GM23338 (cell line): ENCODE measurements at regions not wholly inside any gene's neighbourhood (a gene's known extent, or its start where the extent isn't known, plus 50 kb on each side); places are given as distances from the start of the nearest gene placed in this dataset.

Experiments
- ATAC-seq: fragments of 200-7000 bp; cut with Tn5 transposase; 3 replicates; pipeline ENCODE4 v1.9.1; 2020
- DNase-seq: peaks from one replicate; pipeline ENCODE4 v3.0.0-alpha.2; 2015; ENCODE audit warnings: low spot score
- H2AFZ ChIP-seq: fragments of 200-600 bp; sonication (generic); 2 replicates; pipeline ENCODE4 v1.8.0; 2016; ENCODE audit warnings: antibody characterized with exemption, mild to moderate bottlenecking, moderate library complexity
- H3F3A ChIP-seq: fragments of 200-600 bp; sonication (generic); replicated peaks from 2 replicates; pipeline ENCODE4 v1.8.0; 2017; ENCODE audit warnings: antibody characterized with exemption, mixed run types, low read depth
- H3K27ac ChIP-seq: fragments of 200-600 bp; sonication (generic); 2 replicates; pipeline ENCODE4 v1.6.1; 2016; ENCODE audit warnings: low read depth
- H3K27me3 ChIP-seq: fragments of 200-600 bp; sonication (generic); 2 replicates; pipeline ENCODE4 v1.8.0; 2016; ENCODE audit warnings: mild to moderate bottlenecking, mixed run types, moderate library complexity; ENCODE audit not compliant: insufficient read depth
- H3K36me3 ChIP-seq: fragments of 200-600 bp; sonication (generic); 2 replicates; pipeline ENCODE4 v1.8.0; 2016; ENCODE audit warnings: mild to moderate bottlenecking; ENCODE audit not compliant: insufficient read depth
- H3K4me1 ChIP-seq: fragments of 200-600 bp; sonication (generic); 2 replicates; pipeline ENCODE4 v1.8.0; 2016; ENCODE audit warnings: mild to moderate bottlenecking, moderate library complexity; ENCODE audit not compliant: insufficient read depth
- H3K4me2 ChIP-seq: fragments of 200-600 bp; sonication (generic); 2 replicates; pipeline ENCODE4 v1.7.1; 2017; ENCODE audit warnings: mixed run types
- H3K4me3 ChIP-seq: fragments of 200-600 bp; sonication (generic); 2 replicates; pipeline ENCODE4 v1.6.1; 2016; ENCODE audit warnings: mixed run types
- H3K79me2 ChIP-seq: fragments of 200-600 bp; sonication (generic); replicated peaks from 2 replicates; pipeline ENCODE4 v1.8.0; 2017; ENCODE audit warnings: mild to moderate bottlenecking; ENCODE audit not compliant: insufficient read depth
- H3K9me2 ChIP-seq: fragments of 200-600 bp; sonication (generic); 2 replicates; pipeline ENCODE4 v1.8.0; 2017; ENCODE audit not compliant: insufficient read depth
- H4K20me1 ChIP-seq: fragments of 200-600 bp; sonication (generic); replicated peaks from 2 replicates; pipeline ENCODE4 v1.8.0; 2017; ENCODE audit warnings: mild to moderate bottlenecking; ENCODE audit not compliant: insufficient read depth
- H3K27ac Mint-ChIP-seq: 2 replicates; pipeline ENCODE4 v1.8.0; 2020; ENCODE audit warnings: inconsistent platforms, mild to moderate bottlenecking, moderate library complexity, mixed read lengths
- H3K27me3 Mint-ChIP-seq: 3 replicates; pipeline ENCODE4 v1.8.0; 2022; ENCODE audit warnings: low read depth, mild to moderate bottlenecking, moderate library complexity, mixed read lengths, inconsistent platforms; ENCODE audit not compliant: insufficient read depth, poor library complexity
- H3K36me3 Mint-ChIP-seq: 3 replicates; pipeline ENCODE4 v1.8.0; 2021; ENCODE audit warnings: low read depth, mild to moderate bottlenecking, inconsistent platforms, moderate library complexity, mixed read lengths
- H3K4me1 Mint-ChIP-seq: 3 replicates; pipeline ENCODE4 v1.8.0; 2020; ENCODE audit warnings: mild to moderate bottlenecking, inconsistent platforms, mixed read lengths
- H3K4me3 Mint-ChIP-seq: 3 replicates; pipeline ENCODE4 v1.8.0; 2021; ENCODE audit warnings: moderate library complexity, mild to moderate bottlenecking, inconsistent platforms, mixed read lengths
- H3K9me3 Mint-ChIP-seq: 3 replicates; pipeline ENCODE4 v1.8.0; 2020; ENCODE audit warnings: moderate library complexity, mild to moderate bottlenecking, inconsistent platforms, mixed read lengths
- CREB1 ChIP-seq: fragments of 250-450 bp; sonication (Bioruptor Pico); IDR thresholded peaks from 2 replicates; pipeline ENCODE4 v1.5.0; 2020; ENCODE audit warnings: low read depth, mild to moderate bottlenecking, moderate library complexity
- EZH2 ChIP-seq: fragments of 200-600 bp; sonication (generic); IDR thresholded peaks from one replicate; pipeline ENCODE4 v1.8.0; 2017; ENCODE audit warnings: antibody characterized with exemption, mild to moderate bottlenecking, low read depth; ENCODE audit not compliant: unreplicated experiment
- EZH2phosphoT487 ChIP-seq: fragments of 200-600 bp; sonication (generic); IDR thresholded peaks from one replicate; pipeline ENCODE4 v1.8.1; 2018; ENCODE audit warnings: antibody characterized with exemption; ENCODE audit not compliant: unreplicated experiment
- JUNB ChIP-seq: IDR thresholded peaks from one replicate; pipeline ENCODE4 v1.6.1; 2016; ENCODE audit warnings: antibody characterized with exemption; ENCODE audit not compliant: unreplicated experiment
- NANOG ChIP-seq: IDR thresholded peaks from 2 replicates; pipeline ENCODE4 v1.6.1; 2016; ENCODE audit warnings: antibody characterized with exemption, borderline replicate concordance
- POLR2AphosphoS5 ChIP-seq: IDR thresholded peaks from 2 replicates; pipeline ENCODE4 v1.6.1; 2016; ENCODE audit warnings: antibody characterized with exemption, low read depth
- STAT1 ChIP-seq: IDR thresholded peaks from one replicate; pipeline ENCODE4 v1.6.1; 2016; ENCODE audit warnings: antibody characterized with exemption; ENCODE audit not compliant: unreplicated experiment
- ZNF114 ChIP-seq: fragments of 250-450 bp; sonication (Bioruptor Pico); IDR thresholded peaks from 2 replicates; pipeline ENCODE4 v1.5.0; 2020; ENCODE audit warnings: mild to moderate bottlenecking, moderate library complexity
- ZNF331 ChIP-seq: fragments of 250-450 bp; sonication (Bioruptor Pico); IDR thresholded peaks from 2 replicates; pipeline ENCODE4 v1.5.0; 2020; ENCODE audit warnings: low read depth, mild to moderate bottlenecking, moderate library complexity
- TF ChIP-seq, protein P1 (sequence below): IDR thresholded peaks from one replicate; pipeline ENCODE4 v1.6.1; 2018; ENCODE audit warnings: antibody characterized with exemption; ENCODE audit not compliant: unreplicated experiment
- TF ChIP-seq, protein P2 (sequence below), 2 experiments: fragments of 200-600 bp in 1 of 2; sonication (generic) in 1 of 2; conservative IDR thresholded peaks; 2 replicates each; pipeline versions ENCODE4 v1.5.1 to v1.6.1; 2016 to 2017; ENCODE audit warnings: antibody characterized with exemption in 2 of 2, low read depth in 2 of 2, mild to moderate bottlenecking in 2 of 2, moderate library complexity in 1 of 2
- TF ChIP-seq, protein P3 (sequence below): fragments of 250-450 bp; sonication (Bioruptor Pico); IDR thresholded peaks from 2 replicates; pipeline ENCODE4 v1.5.0; 2020; ENCODE audit warnings: mild to moderate bottlenecking, moderate library complexity
- TF ChIP-seq, protein P4 (sequence below): IDR thresholded peaks from 2 replicates; pipeline ENCODE4 v1.6.1; 2016; ENCODE audit warnings: antibody characterized with exemption

DNA sequence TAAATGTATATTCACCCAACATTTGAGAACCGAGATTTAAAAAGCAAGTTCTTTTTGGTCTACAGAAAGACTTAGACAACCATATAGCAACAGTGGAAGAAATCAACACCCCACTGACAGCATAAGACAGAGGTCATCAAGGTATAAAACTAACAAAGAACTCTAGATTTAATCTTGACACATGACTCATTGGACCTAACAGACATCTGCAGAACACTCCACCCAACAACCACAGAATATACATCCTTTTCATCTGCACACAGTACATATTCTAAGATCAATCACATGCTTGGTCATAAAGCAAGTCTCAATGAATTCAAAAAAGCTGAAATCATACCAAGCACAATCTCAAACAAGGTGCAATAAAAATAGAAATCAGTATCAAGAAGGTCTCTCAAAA, 65.8 kb downstream of the SPIN4 start:
- Histone ChIP-seq H2AFZ (no peak overlapping the region), H3K36me3 (no peaks in the 10 kb centered on the region), H3K27ac (no peak overlapping the region), H3K9me2 (no peaks in the 10 kb centered on the region), H3K27me3 (no peaks in the 10 kb centered on the region), H3K4me1 (no peaks in the 10 kb centered on the region), H4K20me1 (no peaks in the 10 kb centered on the region), H3F3A (no peaks in the 10 kb centered on the region), H3K4me2 (no peak overlapping the region), H3K4me3 (no peak overlapping the region), H3K79me2 (no peaks in the 10 kb centered on the region)
- H3K36me3 Mint-ChIP-seq, result 0 out of 3 replicates have a peak, but pooled peaks cover under 1% of the 10 kb centered on the region
- H3K4me3 Mint-ChIP-seq, result no peak overlapping the region
- H3K27ac Mint-ChIP-seq, result no peak overlapping the region
- H3K27me3 Mint-ChIP-seq, result no peaks in the 10 kb centered on the region
- DNase-seq (no peak), ATAC-seq (no peak)
- TF ChIP-seq ZNF114 (CRISPR knock-in tag), result no peak
- TF ChIP-seq, protein P1, sequence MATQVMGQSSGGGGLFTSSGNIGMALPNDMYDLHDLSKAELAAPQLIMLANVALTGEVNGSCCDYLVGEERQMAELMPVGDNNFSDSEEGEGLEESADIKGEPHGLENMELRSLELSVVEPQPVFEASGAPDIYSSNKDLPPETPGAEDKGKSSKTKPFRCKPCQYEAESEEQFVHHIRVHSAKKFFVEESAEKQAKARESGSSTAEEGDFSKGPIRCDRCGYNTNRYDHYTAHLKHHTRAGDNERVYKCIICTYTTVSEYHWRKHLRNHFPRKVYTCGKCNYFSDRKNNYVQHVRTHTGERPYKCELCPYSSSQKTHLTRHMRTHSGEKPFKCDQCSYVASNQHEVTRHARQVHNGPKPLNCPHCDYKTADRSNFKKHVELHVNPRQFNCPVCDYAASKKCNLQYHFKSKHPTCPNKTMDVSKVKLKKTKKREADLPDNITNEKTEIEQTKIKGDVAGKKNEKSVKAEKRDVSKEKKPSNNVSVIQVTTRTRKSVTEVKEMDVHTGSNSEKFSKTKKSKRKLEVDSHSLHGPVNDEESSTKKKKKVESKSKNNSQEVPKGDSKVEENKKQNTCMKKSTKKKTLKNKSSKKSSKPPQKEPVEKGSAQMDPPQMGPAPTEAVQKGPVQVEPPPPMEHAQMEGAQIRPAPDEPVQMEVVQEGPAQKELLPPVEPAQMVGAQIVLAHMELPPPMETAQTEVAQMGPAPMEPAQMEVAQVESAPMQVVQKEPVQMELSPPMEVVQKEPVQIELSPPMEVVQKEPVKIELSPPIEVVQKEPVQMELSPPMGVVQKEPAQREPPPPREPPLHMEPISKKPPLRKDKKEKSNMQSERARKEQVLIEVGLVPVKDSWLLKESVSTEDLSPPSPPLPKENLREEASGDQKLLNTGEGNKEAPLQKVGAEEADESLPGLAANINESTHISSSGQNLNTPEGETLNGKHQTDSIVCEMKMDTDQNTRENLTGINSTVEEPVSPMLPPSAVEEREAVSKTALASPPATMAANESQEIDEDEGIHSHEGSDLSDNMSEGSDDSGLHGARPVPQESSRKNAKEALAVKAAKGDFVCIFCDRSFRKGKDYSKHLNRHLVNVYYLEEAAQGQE, result no peak
- no peak for TF ChIP-seq POLR2AphosphoS5
- TF ChIP-seq, protein P2, sequence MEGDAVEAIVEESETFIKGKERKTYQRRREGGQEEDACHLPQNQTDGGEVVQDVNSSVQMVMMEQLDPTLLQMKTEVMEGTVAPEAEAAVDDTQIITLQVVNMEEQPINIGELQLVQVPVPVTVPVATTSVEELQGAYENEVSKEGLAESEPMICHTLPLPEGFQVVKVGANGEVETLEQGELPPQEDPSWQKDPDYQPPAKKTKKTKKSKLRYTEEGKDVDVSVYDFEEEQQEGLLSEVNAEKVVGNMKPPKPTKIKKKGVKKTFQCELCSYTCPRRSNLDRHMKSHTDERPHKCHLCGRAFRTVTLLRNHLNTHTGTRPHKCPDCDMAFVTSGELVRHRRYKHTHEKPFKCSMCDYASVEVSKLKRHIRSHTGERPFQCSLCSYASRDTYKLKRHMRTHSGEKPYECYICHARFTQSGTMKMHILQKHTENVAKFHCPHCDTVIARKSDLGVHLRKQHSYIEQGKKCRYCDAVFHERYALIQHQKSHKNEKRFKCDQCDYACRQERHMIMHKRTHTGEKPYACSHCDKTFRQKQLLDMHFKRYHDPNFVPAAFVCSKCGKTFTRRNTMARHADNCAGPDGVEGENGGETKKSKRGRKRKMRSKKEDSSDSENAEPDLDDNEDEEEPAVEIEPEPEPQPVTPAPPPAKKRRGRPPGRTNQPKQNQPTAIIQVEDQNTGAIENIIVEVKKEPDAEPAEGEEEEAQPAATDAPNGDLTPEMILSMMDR (conservative IDR thresholded peaks at IDR 0.05; ENCODE audit: low read depth in 2 of 2), result no peak
- TF ChIP-seq EZH2phosphoT487, result no peak
- TF ChIP-seq, protein P3, sequence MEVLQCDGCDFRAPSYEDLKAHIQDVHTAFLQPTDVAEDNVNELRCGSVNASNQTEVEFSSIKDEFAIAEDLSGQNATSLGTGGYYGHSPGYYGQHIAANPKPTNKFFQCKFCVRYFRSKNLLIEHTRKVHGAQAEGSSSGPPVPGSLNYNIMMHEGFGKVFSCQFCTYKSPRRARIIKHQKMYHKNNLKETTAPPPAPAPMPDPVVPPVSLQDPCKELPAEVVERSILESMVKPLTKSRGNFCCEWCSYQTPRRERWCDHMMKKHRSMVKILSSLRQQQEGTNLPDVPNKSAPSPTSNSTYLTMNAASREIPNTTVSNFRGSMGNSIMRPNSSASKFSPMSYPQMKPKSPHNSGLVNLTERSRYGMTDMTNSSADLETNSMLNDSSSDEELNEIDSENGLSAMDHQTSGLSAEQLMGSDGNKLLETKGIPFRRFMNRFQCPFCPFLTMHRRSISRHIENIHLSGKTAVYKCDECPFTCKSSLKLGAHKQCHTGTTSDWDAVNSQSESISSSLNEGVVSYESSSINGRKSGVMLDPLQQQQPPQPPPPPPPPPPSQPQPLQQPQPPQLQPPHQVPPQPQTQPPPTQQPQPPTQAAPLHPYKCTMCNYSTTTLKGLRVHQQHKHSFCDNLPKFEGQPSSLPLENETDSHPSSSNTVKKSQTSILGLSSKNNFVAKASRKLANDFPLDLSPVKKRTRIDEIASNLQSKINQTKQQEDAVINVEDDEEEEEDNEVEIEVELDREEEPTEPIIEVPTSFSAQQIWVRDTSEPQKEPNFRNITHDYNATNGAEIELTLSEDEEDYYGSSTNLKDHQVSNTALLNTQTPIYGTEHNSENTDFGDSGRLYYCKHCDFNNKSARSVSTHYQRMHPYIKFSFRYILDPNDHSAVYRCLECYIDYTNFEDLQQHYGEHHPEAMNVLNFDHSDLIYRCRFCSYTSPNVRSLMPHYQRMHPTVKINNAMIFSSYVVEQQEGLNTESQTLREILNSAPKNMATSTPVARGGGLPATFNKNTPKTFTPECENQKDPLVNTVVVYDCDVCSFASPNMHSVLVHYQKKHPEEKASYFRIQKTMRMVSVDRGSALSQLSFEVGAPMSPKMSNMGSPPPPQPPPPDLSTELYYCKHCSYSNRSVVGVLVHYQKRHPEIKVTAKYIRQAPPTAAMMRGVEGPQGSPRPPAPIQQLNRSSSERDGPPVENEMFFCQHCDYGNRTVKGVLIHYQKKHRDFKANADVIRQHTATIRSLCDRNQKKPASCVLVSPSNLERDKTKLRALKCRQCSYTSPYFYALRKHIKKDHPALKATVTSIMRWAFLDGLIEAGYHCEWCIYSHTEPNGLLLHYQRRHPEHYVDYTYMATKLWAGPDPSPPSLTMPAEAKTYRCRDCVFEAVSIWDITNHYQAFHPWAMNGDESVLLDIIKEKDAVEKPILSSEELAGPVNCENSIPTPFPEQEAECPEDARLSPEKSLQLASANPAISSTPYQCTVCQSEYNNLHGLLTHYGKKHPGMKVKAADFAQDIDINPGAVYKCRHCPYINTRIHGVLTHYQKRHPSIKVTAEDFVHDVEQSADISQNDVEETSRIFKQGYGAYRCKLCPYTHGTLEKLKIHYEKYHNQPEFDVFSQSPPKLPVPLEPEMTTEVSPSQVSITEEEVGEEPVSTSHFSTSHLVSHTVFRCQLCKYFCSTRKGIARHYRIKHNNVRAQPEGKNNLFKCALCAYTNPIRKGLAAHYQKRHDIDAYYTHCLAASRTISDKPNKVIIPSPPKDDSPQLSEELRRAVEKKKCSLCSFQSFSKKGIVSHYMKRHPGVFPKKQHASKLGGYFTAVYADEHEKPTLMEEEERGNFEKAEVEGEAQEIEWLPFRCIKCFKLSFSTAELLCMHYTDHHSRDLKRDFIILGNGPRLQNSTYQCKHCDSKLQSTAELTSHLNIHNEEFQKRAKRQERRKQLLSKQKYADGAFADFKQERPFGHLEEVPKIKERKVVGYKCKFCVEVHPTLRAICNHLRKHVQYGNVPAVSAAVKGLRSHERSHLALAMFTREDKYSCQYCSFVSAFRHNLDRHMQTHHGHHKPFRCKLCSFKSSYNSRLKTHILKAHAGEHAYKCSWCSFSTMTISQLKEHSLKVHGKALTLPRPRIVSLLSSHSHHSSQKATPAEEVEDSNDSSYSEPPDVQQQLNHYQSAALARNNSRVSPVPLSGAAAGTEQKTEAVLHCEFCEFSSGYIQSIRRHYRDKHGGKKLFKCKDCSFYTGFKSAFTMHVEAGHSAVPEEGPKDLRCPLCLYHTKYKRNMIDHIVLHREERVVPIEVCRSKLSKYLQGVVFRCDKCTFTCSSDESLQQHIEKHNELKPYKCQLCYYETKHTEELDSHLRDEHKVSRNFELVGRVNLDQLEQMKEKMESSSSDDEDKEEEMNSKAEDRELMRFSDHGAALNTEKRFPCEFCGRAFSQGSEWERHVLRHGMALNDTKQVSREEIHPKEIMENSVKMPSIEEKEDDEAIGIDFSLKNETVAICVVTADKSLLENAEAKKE (CRISPR knock-in tag), result no peak
- TF ChIP-seq, protein P4, sequence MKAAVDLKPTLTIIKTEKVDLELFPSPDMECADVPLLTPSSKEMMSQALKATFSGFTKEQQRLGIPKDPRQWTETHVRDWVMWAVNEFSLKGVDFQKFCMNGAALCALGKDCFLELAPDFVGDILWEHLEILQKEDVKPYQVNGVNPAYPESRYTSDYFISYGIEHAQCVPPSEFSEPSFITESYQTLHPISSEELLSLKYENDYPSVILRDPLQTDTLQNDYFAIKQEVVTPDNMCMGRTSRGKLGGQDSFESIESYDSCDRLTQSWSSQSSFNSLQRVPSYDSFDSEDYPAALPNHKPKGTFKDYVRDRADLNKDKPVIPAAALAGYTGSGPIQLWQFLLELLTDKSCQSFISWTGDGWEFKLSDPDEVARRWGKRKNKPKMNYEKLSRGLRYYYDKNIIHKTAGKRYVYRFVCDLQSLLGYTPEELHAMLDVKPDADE, result no peak
- TF ChIP-seq JUNB, result no peak
- TF ChIP-seq NANOG, result no peak
- TF ChIP-seq ZNF331, result no peak
- no peak for TF ChIP-seq CREB1 (CRISPR knock-in tag)
- no peak for TF ChIP-seq EZH2
- TF ChIP-seq STAT1, result no peak
- no peaks in the 10 kb centered on the region for H3K4me1 Mint-ChIP-seq
- peaks cover 10% of the 10 kb centered on the region for H3K9me3 Mint-ChIP-seq
